IMR-90 (cell line): ENCODE measurements at regions not wholly inside any gene's neighbourhood (a gene's known extent, or its start where the extent isn't known, plus 50 kb on each side); places are given as distances from the start of the nearest gene placed in this dataset.

Source experiments
- ATAC-seq: fragments of 200-7000 bp; cut with Tn5 transposase; 2 replicates; pipeline ENCODE4 v1.9.1; 2020; ENCODE audit warnings: low read depth, mild to moderate bottlenecking, moderate library complexity
- BruUV-seq: library from RNA; stranded (reverse); fragments of 400-500 nt; replicated peaks from 2 replicates; lab custom pipeline; 2021; lab: Mats Ljungman, UMichigan
- CTCF ChIA-PET: fragments of 300-600 bp; formaldehyde crosslinking; extraction: SDS; loops from one replicate; lab custom pipeline; 2021; ENCODE audit warnings: antibody characterized with exemption; lab: Yijun Ruan, JAX
- POLR2A ChIA-PET: fragments of 300-600 bp; sonication (Branson Sonifier 250); formaldehyde crosslinking; loops from one replicate; lab custom pipeline; 2022; ENCODE audit warnings: antibody characterized with exemption; ENCODE audit not compliant: unreplicated experiment; lab: Charles Lee
- DNase-seq: peaks from one replicate; pipeline ENCODE4 v3.0.0; 2013
- H2AFZ ChIP-seq: replicated peaks from 2 replicates; pipeline ENCODE3; 2013; ENCODE audit warnings: low read length, mild to moderate bottlenecking; ENCODE audit not compliant: poor library complexity
- H2AK5ac ChIP-seq: 2 replicates; pipeline ENCODE4 v1.6.1; 2013; ENCODE audit warnings: low read depth, low read length, inconsistent platforms
- H2AK9ac ChIP-seq: replicated peaks from 2 replicates; pipeline ENCODE3; 2013; ENCODE audit warnings: mild to moderate bottlenecking, low read depth, low read length, moderate library complexity; ENCODE audit not compliant: poor library complexity
- H2BK120ac ChIP-seq: 2 replicates; pipeline ENCODE4 v1.6.1; 2013; ENCODE audit warnings: low read depth, low read length, inconsistent platforms
- H2BK15ac ChIP-seq: 3 replicates; pipeline ENCODE4 v1.6.1; 2013; ENCODE audit warnings: low read depth, low read length, inconsistent platforms
- H2BK20ac ChIP-seq: 2 replicates; pipeline ENCODE4 v1.6.1; 2013; ENCODE audit warnings: low read depth, mild to moderate bottlenecking, inconsistent platforms, low read length, moderate library complexity
- H2BK5ac ChIP-seq: 2 replicates; pipeline ENCODE4 v1.6.1; 2013; ENCODE audit warnings: mild to moderate bottlenecking, low read depth, low read length, inconsistent platforms; ENCODE audit not compliant: poor library complexity, severe bottlenecking
- H3K14ac ChIP-seq: replicated peaks from 2 replicates; pipeline ENCODE4 v1.6.1; 2013; ENCODE audit warnings: low read depth, low read length, inconsistent platforms
- H3K18ac ChIP-seq: 2 replicates; pipeline ENCODE4 v1.6.1; 2013; ENCODE audit warnings: low read depth, low read length, control low read depth
- H3K23ac ChIP-seq: 2 replicates; pipeline ENCODE4 v1.6.1; 2013; ENCODE audit warnings: low read depth, low read length, inconsistent platforms
- H3K27ac ChIP-seq: 2 replicates; pipeline ENCODE4 v1.5.1; 2013; ENCODE audit warnings: mild to moderate bottlenecking, control low read depth, low read length; ENCODE audit not compliant: insufficient read depth
- H3K27me3 ChIP-seq: 2 replicates; pipeline ENCODE4 v1.6.1; 2013; ENCODE audit warnings: low read length; ENCODE audit not compliant: control insufficient read depth, insufficient read depth
- H3K36me3 ChIP-seq: 2 replicates; pipeline ENCODE4 v1.6.1; 2013; ENCODE audit warnings: low read length, mixed read lengths; ENCODE audit not compliant: control insufficient read depth, insufficient read depth
- H3K4ac ChIP-seq: 2 replicates; pipeline ENCODE4 v1.6.1; 2013; ENCODE audit warnings: low read depth, low read length, inconsistent platforms
- H3K4me1 ChIP-seq: 2 replicates; pipeline ENCODE4 v1.6.1; 2013; ENCODE audit warnings: low read length, mixed read lengths; ENCODE audit not compliant: control insufficient read depth, insufficient read depth
- H3K4me2 ChIP-seq: 2 replicates; pipeline ENCODE4 v1.6.1; 2013; ENCODE audit warnings: low read depth, mild to moderate bottlenecking, control low read depth, low read length, moderate library complexity
- H3K4me3 ChIP-seq: 2 replicates; pipeline ENCODE4 v1.5.1; 2013; ENCODE audit warnings: low read depth, mild to moderate bottlenecking, control low read depth, low read length, moderate library complexity; ENCODE audit not compliant: insufficient read depth
- H3K56ac ChIP-seq: 2 replicates; pipeline ENCODE4 v1.6.1; 2013; ENCODE audit warnings: low read length, inconsistent platforms; ENCODE audit not compliant: insufficient read depth; ENCODE audit errors: extremely low read depth
- H3K79me1 ChIP-seq, 2 experiments: 2 replicates each; pipeline ENCODE4 v1.6.1; 2013; ENCODE audit warnings: low read length in 2 of 2, inconsistent platforms in 1 of 2, low read depth in 1 of 2
- H3K9ac ChIP-seq: 2 replicates; pipeline ENCODE4 v1.6.1; 2013; ENCODE audit warnings: low read depth, low read length, control low read depth
- H3K9me1 ChIP-seq: 2 replicates; pipeline ENCODE4 v1.6.1; 2013; ENCODE audit warnings: low read length, inconsistent platforms; ENCODE audit not compliant: insufficient read depth
- H3K9me3 ChIP-seq: 2 replicates; pipeline ENCODE4 v1.6.1; 2013; ENCODE audit warnings: low read length; ENCODE audit not compliant: control insufficient read depth, insufficient read depth
- H4K20me1 ChIP-seq: 2 replicates; pipeline ENCODE4 v1.6.1; 2013; ENCODE audit warnings: low read length, inconsistent platforms; ENCODE audit not compliant: insufficient read depth
- H4K5ac ChIP-seq: 2 replicates; pipeline ENCODE4 v1.6.1; 2013; ENCODE audit warnings: mild to moderate bottlenecking, low read depth, low read length, control low read depth
- H4K8ac ChIP-seq, 2 experiments: 2 replicates each; pipeline ENCODE4 v1.6.1; 2013; ENCODE audit warnings: low read depth in 2 of 2, low read length in 2 of 2, control low read depth in 1 of 2, inconsistent platforms in 1 of 2
- H4K91ac ChIP-seq: 2 replicates; pipeline ENCODE4 v1.6.1; 2013; ENCODE audit warnings: low read depth, low read length, inconsistent platforms; ENCODE audit not compliant: insufficient read depth
- POLR2A ChIP-seq: IDR thresholded peaks from 2 replicates; pipeline ENCODE4 v1.6.1; 2012; ENCODE audit warnings: mild to moderate bottlenecking, low read depth, low read length
- RFX5 ChIP-seq: IDR thresholded peaks from 2 replicates; pipeline ENCODE4 v1.8.0; 2012; ENCODE audit warnings: low read depth, mild to moderate bottlenecking, low read length, moderate library complexity
- SMC3 ChIP-seq: fragments of 150-350 bp; IDR thresholded peaks from 2 replicates; pipeline ENCODE4 v1.6.1; 2016; ENCODE audit warnings: low read depth, mild to moderate bottlenecking, antibody characterized with exemption, low read length, moderate library complexity
- WGBS, 2 experiments: methylation state at CpG; one replicate each; pipeline versions ENCODE4 v1.1.5 to v1.1.7; 2013; ENCODE audit warnings: missing lambda C conversion rate in 2 of 2; ENCODE audit not compliant: insufficient read length in 1 of 2; ENCODE audit errors: extremely low coverage in 2 of 2; 5-methylcytosine and 5-hydroxymethylcytosine counted together
- dilution Hi-C: fragments of 300-500 bp; cut with HindIII; formaldehyde crosslinking; loops from one replicate; pipeline ENCODE4 v1.14.3; 2018; ENCODE audit warnings: low sequenced_read_pairs; ENCODE audit not compliant: unreplicated experiment
- in situ Hi-C: fragments of 300-500 bp; cut with MboI; formaldehyde crosslinking; loops from 3 replicates; pipeline ENCODE4 v1.14.3; 2019; ENCODE audit warnings: low sequenced_read_pairs, inconsistent platforms, mixed read lengths
- intact Hi-C: fragments of 100-400 bp; cut with micrococcal nuclease; formaldehyde crosslinking; loops from 2 replicates; pipeline ENCODE4 v1.10.0; 2022

GRCh38 chr10:125565046-125565445 lies 117.9 kb downstream of the TEX36 start:
- Histone ChIP-seq H3K27ac (no peak overlapping the region), H4K8ac (no peak overlapping the region), H4K5ac (no peak overlapping the region), H2AK9ac (no peak overlapping the region), H3K18ac (no peak overlapping the region), H3K23ac (no peak overlapping the region), H3K9me3 (no peaks in the 10 kb centered on the region), H2BK5ac (no peak overlapping the region), H4K20me1 (no peaks in the 10 kb centered on the region), H2BK20ac (no peak overlapping the region), H3K14ac (no peak overlapping the region), H2AK5ac (no peak overlapping the region), H3K36me3 (no peaks in the 10 kb centered on the region), H3K9ac (no peak overlapping the region), H3K4ac (no peak overlapping the region), H2BK120ac (no peak overlapping the region), H3K56ac (no peak overlapping the region), H2BK15ac (no peak overlapping the region), H3K79me1 (no peaks in the 10 kb centered on the region), H2AFZ (no peak overlapping the region), H3K9me1 (no peaks in the 10 kb centered on the region), H3K27me3 (no peaks in the 10 kb centered on the region), H3K4me3 (no peak overlapping the region), H3K4me2 (no peak overlapping the region), H3K4me1 (no peaks in the 10 kb centered on the region), H4K91ac (no peak overlapping the region)
- BruUV-seq = no TSS peak
- POLR2A ChIA-PET = no interaction called here
- dilution Hi-C loops (no loop called here), in situ Hi-C loops (no loop called here), intact Hi-C loops (no loop called here)
- TF ChIP-seq RFX5 (no peak), SMC3 (no peak), POLR2A (no peak)
- 50% methylated on average over 2 of the region's 6 CpGs; no CpG with 5 or more reads in 1 of the 2 experiments for WGBS, 2 experiments
- DNase-seq (no peak), ATAC-seq (no peak)
- CTCF ChIA-PET = no interaction called here
